Common myeloid progenitor, CD34-positive (primary cell): ENCODE measurements at regions not wholly inside any gene's neighbourhood (a gene's known extent, or its start where the extent isn't known, plus 50 kb on each side); places are given as distances from the start of the nearest gene placed in this dataset.

ENCODE experiments used
- CTCF ChIA-PET: fragments of 350-600 bp; sonication (Branson Sonifier 250); formaldehyde crosslinking; loops from one replicate; lab custom pipeline; 2021; ENCODE audit warnings: antibody characterized with exemption; lab: Charles Lee
- POLR2A ChIA-PET: fragments of 350-600 bp; sonication (Branson Sonifier 250); formaldehyde crosslinking; loops from one replicate; lab custom pipeline; 2021; ENCODE audit warnings: antibody characterized with exemption; lab: Charles Lee
- DNase-seq, 3 donors: peaks; one replicate each; pipeline versions ENCODE4 v3.0.0 to v3.0.0-alpha.2; 2013
- H3K27ac ChIP-seq, 2 experiments: 1 replicate in 1 of 2; 2 replicates in 1 of 2; pipeline ENCODE4 v1.7.0; 2013; ENCODE audit warnings: inconsistent platforms in 2 of 2, low read length in 2 of 2, mild to moderate bottlenecking in 2 of 2, low read depth in 1 of 2, moderate library complexity in 1 of 2; ENCODE audit not compliant: severe bottlenecking in 2 of 2, insufficient read depth in 1 of 2, poor library complexity in 1 of 2
- H3K27me3 ChIP-seq, 5 experiments: replicated peaks in 2 of 5; 1 replicate in 3 of 5; 2 replicates in 2 of 5; pipeline versions ENCODE4 v1.6.1 to v1.7.0; 2013; ENCODE audit warnings: low read length in 4 of 5, mild to moderate bottlenecking in 2 of 5, moderate library complexity in 2 of 5, inconsistent platforms in 1 of 5; ENCODE audit not compliant: insufficient read depth in 5 of 5, control insufficient read depth in 4 of 5
- H3K36me3 ChIP-seq, 4 experiments: 1 replicate in 2 of 4; 2 replicates in 2 of 4; pipeline versions ENCODE4 v1.6.1 to v1.7.0; 2013; ENCODE audit warnings: low read length in 3 of 4, control low read depth in 1 of 4, mild to moderate bottlenecking in 1 of 4; ENCODE audit not compliant: control insufficient read depth in 4 of 4, insufficient read depth in 4 of 4
- H3K4me1 ChIP-seq, 4 experiments: 1 replicate in 3 of 4; 2 replicates in 1 of 4; pipeline versions ENCODE4 v1.6.1 to v1.7.1; 2013; ENCODE audit warnings: low read length in 3 of 4, mild to moderate bottlenecking in 3 of 4, control low read depth in 1 of 4, inconsistent platforms in 1 of 4, moderate library complexity in 1 of 4; ENCODE audit not compliant: control insufficient read depth in 4 of 4, insufficient read depth in 4 of 4; ENCODE audit errors: control extremely low read depth in 1 of 4
- H3K4me3 ChIP-seq, 7 experiments: 1 replicate in 4 of 7; 2 replicates in 3 of 7; pipeline versions ENCODE4 v1.5.1 to v1.7.0; 2013; ENCODE audit warnings: mild to moderate bottlenecking in 7 of 7, low read length in 6 of 7, moderate library complexity in 6 of 7, inconsistent platforms in 2 of 7, low read depth in 2 of 7, control low read depth in 1 of 7; ENCODE audit not compliant: insufficient read depth in 4 of 7, control insufficient read depth in 1 of 7; ENCODE audit errors: extremely low read depth in 1 of 7
- H3K9me3 ChIP-seq, 5 experiments: 1 replicate in 4 of 5; 2 replicates in 1 of 5; pipeline versions ENCODE4 v1.6.1 to v1.7.1; 2013; ENCODE audit warnings: low read length in 4 of 5, mild to moderate bottlenecking in 2 of 5, inconsistent platforms in 1 of 5, low read depth in 1 of 5, moderate library complexity in 1 of 5; ENCODE audit not compliant: control insufficient read depth in 4 of 5, insufficient read depth in 2 of 5; ENCODE audit errors: control extremely low read depth in 1 of 5
- WGBS: methylation state at CpG from one replicate; pipeline ENCODE4 v1.1.5; 2013; ENCODE audit not compliant: insufficient coverage; 5-methylcytosine and 5-hydroxymethylcytosine counted together

- CTCF ChIA-PET = no interaction called here
- no peak for DNase-seq
- Histone ChIP-seq H3K4me3 (no peak overlapping the region), H3K4me1 (peaks cover 0 to 5% (median 1%) of the 10 kb centered on the region in 4 experiments), H3K36me3 (no peaks in the 10 kb centered on the region), H3K27ac (no peak overlapping the region), H3K9me3 (no peaks in the 10 kb centered on the region), H3K27me3 (peaks cover 0 to 86% (median 12%) of the 10 kb centered on the region in 5 experiments)
- WGBS = 83% methylated on average over 14 of the region's 14 CpGs
- POLR2A ChIA-PET = no interaction called here
Observed at GRCh38 chr12:132397934-132398385, 68.6 kb upstream of the GALNT9 start.

DNA sequence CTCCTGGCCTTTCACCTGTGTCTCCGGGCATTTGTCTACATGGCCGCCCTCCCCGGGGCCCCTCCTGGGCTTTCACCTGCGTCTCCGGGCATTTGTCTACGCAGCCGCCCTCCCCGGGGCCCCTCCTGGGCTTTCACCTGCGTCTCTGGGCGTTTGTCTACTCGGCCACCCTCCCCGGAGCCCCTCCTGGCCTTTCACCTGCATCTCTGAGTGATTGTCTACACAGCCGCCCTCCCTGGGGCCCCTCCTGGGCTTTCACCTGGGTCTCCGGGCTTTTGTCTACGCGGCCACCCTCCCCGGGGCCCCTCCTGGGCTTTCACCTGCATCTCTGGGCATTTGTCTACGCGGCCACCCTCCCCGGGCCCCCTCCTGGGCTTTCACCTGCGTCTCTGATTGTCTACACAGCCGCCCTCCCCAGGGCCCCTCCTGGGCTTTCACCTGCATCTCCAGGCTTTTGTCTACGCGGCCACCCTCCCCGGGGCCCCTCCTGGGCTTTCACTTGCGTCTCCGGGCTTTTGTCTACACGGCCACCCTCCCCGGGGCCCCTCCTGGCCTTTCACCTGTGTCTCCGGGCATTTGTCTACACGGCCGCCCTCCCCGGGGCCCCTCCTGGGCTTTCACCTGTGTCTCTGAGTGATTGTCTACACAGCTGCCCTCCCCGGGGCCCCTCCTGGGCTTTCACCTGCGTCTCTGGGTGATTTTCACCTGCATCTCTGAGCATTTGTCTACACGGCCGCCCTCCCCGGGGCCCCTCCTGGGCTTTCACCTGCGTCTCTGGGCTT lies 68.0 kb upstream of the GALNT9 start:
- Histone ChIP-seq H3K36me3 (no peaks in the 10 kb centered on the region), H3K4me1 (peaks cover 0 to 5% (median 1%) of the 10 kb centered on the region in 4 experiments), H3K4me3 (no peak overlapping the region), H3K27ac (no peak overlapping the region), H3K27me3 (peaks cover 0 to 87% (median 12%) of the 10 kb centered on the region in 5 experiments), H3K9me3 (no peaks in the 10 kb centered on the region)
- POLR2A ChIA-PET = no interaction called here
- DNase-seq = no peak
- CTCF ChIA-PET = interaction anchor here (0.7 kb wide), 1 partner anchor 16 kb away, joined by 3 read pairs; no protein-coding TSS in a partner anchor
- 52% methylated on average over 39 of the region's 39 CpGs for WGBS

GRCh38 chr12:132396657-132397056 lies 67.3 kb upstream of the GALNT9 start:
- peaks cover 0 to 82% (median 12%) of the 10 kb centered on the region in 5 experiments for H3K27me3 ChIP-seq
- WGBS = 84% methylated on average over 13 of the region's 16 CpGs
- POLR2A ChIA-PET = no interaction called here
- H3K27ac ChIP-seq = no peak overlapping the region
- H3K36me3 ChIP-seq = no peaks in the 10 kb centered on the region
- H3K4me1 ChIP-seq = peaks cover 0 to 5% (median 1%) of the 10 kb centered on the region in 4 experiments
- CTCF ChIA-PET = no interaction called here
- no peak for DNase-seq
- no peaks in the 10 kb centered on the region for H3K9me3 ChIP-seq
- H3K4me3 ChIP-seq = no peak overlapping the region

GRCh38 chr12:132395908-132396305 lies 66.5 kb upstream of the GALNT9 start:
- POLR2A ChIA-PET = no interaction called here
- Histone ChIP-seq H3K4me1 (peaks cover 0 to 5% (median 1%) of the 10 kb centered on the region in 4 experiments), H3K27me3 (peaks cover 0 to 79% (median 12%) of the 10 kb centered on the region in 5 experiments), H3K9me3 (no peaks in the 10 kb centered on the region), H3K27ac (no peak overlapping the region), H3K4me3 (no peak overlapping the region), H3K36me3 (no peaks in the 10 kb centered on the region)
- CTCF ChIA-PET = no interaction called here
- 85% methylated on average over 24 of the region's 24 CpGs for WGBS
- DNase-seq = no peak

DNA sequence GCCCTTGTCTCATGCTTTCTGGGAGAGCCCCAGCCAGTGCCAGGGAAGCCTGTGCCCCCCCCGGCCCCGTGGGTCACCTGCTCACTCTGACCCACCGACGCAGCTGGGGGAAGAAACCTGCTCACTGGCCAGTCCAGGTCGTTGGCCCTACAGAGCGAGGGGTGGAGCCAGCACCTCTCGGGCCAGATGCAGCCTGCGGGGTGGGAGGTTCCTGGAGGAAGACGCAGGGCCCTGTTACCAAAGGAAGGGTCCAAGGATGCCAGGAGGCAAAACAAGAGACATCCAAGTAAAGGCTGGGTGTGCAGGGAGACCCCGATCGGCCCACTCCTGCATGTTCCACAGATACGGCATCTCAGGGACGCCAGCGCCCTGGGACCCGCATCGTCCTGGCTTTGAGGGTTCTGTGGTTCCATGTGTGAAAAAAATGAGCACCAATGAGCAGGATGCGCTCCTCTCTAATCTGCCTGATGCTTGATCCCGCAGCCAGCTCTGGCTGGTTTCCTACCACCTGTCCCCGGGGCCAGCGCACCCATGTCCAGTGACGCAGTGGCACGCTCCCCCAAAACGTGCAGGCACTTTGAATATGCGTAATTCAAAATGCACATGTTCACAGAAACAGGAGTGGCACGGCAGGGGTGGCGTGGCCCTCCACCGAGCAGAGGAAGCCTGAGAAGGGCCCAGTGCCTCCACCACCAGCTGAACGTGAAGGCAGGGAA lies 66.0 kb upstream of the GALNT9 start:
- Histone ChIP-seq H3K27me3 (peaks cover 0 to 77% (median 12%) of the 10 kb centered on the region in 5 experiments), H3K9me3 (no peaks in the 10 kb centered on the region), H3K27ac (no peak overlapping the region), H3K4me1 (peaks cover 0 to 5% (median 1%) of the 10 kb centered on the region in 4 experiments), H3K36me3 (no peaks in the 10 kb centered on the region), H3K4me3 (no peak overlapping the region)
- 89% methylated on average over 27 of the region's 28 CpGs for WGBS
- DNase-seq = no peak
- ChIA-PET POLR2A (no interaction called here), CTCF (no interaction called here)

GRCh38 chr12:132393991-132394949 lies 64.9 kb upstream of the GALNT9 start:
- Histone ChIP-seq H3K4me3 (no peak overlapping the region), H3K4me1 (peaks cover 0 to 5% (median 1%) of the 10 kb centered on the region in 4 experiments), H3K27me3 (peaks cover 0 to 75% (median 9%) of the 10 kb centered on the region in 5 experiments), H3K36me3 (no peaks in the 10 kb centered on the region), H3K27ac (no peak overlapping the region), H3K9me3 (no peaks in the 10 kb centered on the region)
- CTCF ChIA-PET = interaction anchor here (1.0 kb wide), 1 partner anchor 20 kb away, joined by 3 read pairs; no protein-coding TSS in a partner anchor
- POLR2A ChIA-PET = no interaction called here
- DNase-seq = peak; percentile 60 to 80 (median 75)
- 60% methylated on average over 32 of the region's 36 CpGs for WGBS
